ENCODE measurements at regions not wholly inside any gene's neighbourhood (a gene's known extent, or its start where the extent isn't known, plus 50 kb on each side); places are given as distances from the start of the nearest gene placed in this dataset.

DNA sequence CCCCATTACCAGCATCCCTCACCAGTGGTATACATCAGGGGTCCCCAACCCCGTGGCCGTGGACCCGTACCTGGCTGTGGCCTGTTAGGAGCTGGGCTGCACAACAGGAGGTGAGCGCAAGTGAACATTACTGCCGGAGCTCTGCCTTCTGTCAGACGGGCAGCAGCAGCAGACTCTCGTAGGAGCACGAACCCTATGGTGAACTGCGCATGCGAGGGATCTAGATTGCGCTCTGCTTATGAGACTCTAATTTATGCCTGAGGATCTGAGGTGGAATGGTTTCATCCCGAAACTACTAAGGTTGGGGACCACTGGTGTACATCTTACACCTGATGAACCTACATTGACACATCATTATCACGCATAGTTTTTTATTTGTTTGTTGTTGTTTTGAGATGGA is 52.8 kb upstream of the DHX15 start:
- TF ChIP-seq, protein P1, sequence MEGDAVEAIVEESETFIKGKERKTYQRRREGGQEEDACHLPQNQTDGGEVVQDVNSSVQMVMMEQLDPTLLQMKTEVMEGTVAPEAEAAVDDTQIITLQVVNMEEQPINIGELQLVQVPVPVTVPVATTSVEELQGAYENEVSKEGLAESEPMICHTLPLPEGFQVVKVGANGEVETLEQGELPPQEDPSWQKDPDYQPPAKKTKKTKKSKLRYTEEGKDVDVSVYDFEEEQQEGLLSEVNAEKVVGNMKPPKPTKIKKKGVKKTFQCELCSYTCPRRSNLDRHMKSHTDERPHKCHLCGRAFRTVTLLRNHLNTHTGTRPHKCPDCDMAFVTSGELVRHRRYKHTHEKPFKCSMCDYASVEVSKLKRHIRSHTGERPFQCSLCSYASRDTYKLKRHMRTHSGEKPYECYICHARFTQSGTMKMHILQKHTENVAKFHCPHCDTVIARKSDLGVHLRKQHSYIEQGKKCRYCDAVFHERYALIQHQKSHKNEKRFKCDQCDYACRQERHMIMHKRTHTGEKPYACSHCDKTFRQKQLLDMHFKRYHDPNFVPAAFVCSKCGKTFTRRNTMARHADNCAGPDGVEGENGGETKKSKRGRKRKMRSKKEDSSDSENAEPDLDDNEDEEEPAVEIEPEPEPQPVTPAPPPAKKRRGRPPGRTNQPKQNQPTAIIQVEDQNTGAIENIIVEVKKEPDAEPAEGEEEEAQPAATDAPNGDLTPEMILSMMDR (conservative IDR thresholded peaks at IDR 0.05; ENCODE audit: low read length) = no peak
- no peak for TF ChIP-seq EZH2phosphoT487 (IDR thresholded peaks at IDR 0.05; ENCODE audit: borderline replicate concordance)

All from Loucy (cell line).